Tibial artery (tissue), 4 donors: ENCODE measurements at regions not wholly inside any gene's neighbourhood (a gene's known extent, or its start where the extent isn't known, plus 50 kb on each side); places are given as distances from the start of the nearest gene placed in this dataset.

Experiments used
- DNase-seq, 2 donors: peaks; one replicate each; pipeline ENCODE4 v3.0.0-alpha.2; 2019
- H3K27ac ChIP-seq, 2 donors: fragments of 200-600 bp; sonication (generic) in 1 of 2; 1 replicate in 1 of 2; 2 replicates in 1 of 2; pipeline ENCODE4 v1.5.1; 2018 to 2019; ENCODE audit warnings: mild to moderate bottlenecking in 1 of 2
- H3K27me3 ChIP-seq, 2 donors: fragments of 200-600 bp; sonication (generic) in 1 of 2; one replicate each; pipeline versions ENCODE4 v1.5.1 to v1.6.0; 2016 to 2019
- H3K36me3 ChIP-seq, 3 donors: fragments of 200-600 bp; sonication (generic) in 2 of 3; one replicate each; pipeline ENCODE4 v1.5.1; 2016 to 2019; ENCODE audit warnings: mild to moderate bottlenecking in 2 of 3
- H3K4me1 ChIP-seq, 4 donors: fragments of 200-600 bp; sonication (generic) in 2 of 4; 1 replicate in 3 of 4; 2 replicates in 1 of 4; pipeline ENCODE4 v1.5.1; 2016 to 2019
- H3K4me3 ChIP-seq, 2 donors: fragments of 200-600 bp; sonication (generic) in 1 of 2; 1 replicate in 1 of 2; 2 replicates in 1 of 2; pipeline ENCODE4 v1.5.1; 2018 to 2019; ENCODE audit warnings: mild to moderate bottlenecking in 2 of 2
- H3K9me3 ChIP-seq, 3 donors: fragments of 200-600 bp; sonication (generic) in 1 of 3; one replicate each; pipeline ENCODE4 v1.5.1; 2016 to 2019
- CTCF ChIP-seq, 2 experiments: fragments of 200-600 bp in 1 of 2; fragments of 450-650 bp in 1 of 2; IDR thresholded peaks; one replicate each; pipeline ENCODE4 v1.5.1; 2017 to 2019; ENCODE audit warnings: antibody characterized with exemption in 2 of 2, mild to moderate bottlenecking in 1 of 2, moderate library complexity in 1 of 2
- intact Hi-C: fragments of 100-400 bp; cut with DNase I; formaldehyde crosslinking; loops from one replicate; pipeline ENCODE4 v1.15.0; 2023; ENCODE audit warnings: low total_unique reads

DNA sequence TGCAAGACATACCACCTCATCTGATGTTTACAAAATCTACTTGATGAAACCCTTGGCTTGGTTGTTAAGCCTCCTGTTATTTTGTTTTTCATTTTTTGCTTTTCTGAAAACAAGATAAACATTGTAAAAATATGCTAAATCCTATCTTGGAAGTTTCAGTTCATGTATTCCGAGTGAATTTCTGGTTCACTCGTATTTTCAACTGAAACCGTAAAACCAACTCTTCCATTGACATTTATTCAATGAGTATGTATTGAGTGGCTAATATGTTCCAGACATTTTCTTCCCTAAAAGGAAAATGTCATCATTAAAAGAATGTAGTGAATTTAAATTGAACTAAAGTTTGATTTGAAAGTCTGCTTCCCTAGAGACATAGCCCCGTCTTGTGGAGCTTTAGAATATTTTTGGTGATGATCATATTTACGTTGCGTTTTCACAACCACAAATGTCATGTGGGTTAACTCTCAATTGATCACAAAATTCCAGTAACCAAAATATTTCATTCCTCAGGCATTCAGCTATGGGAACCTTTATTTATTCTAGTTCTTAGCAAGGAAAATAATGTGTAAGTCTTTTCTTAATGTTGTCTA is 204.2 kb downstream of the MBD2 start:
- no peaks in the 10 kb centered on the region for H3K9me3 ChIP-seq
- intact Hi-C loops: no loop called here
- DNase-seq: no peak
- H3K27me3 ChIP-seq: no peaks in the 10 kb centered on the region
- H3K4me3 ChIP-seq: no peak overlapping the region
- H3K36me3 ChIP-seq: no peaks in the 10 kb centered on the region
- no peaks in the 10 kb centered on the region for H3K4me1 ChIP-seq
- no peak overlapping the region for H3K27ac ChIP-seq
- no peak for TF ChIP-seq CTCF (IDR thresholded peaks at IDR 0.05)

GRCh38 chr18:54019641-54020040 is 204.8 kb downstream of the MBD2 start:
- H3K27me3 ChIP-seq: no peaks in the 10 kb centered on the region
- no peaks in the 10 kb centered on the region for H3K9me3 ChIP-seq
- H3K27ac ChIP-seq: no peak overlapping the region
- DNase-seq: no peak
- intact Hi-C loops: no loop called here
- TF ChIP-seq CTCF (IDR thresholded peaks at IDR 0.05): no peak
- no peak overlapping the region for H3K4me3 ChIP-seq
- no peaks in the 10 kb centered on the region for H3K4me1 ChIP-seq
- H3K36me3 ChIP-seq: no peaks in the 10 kb centered on the region

DNA sequence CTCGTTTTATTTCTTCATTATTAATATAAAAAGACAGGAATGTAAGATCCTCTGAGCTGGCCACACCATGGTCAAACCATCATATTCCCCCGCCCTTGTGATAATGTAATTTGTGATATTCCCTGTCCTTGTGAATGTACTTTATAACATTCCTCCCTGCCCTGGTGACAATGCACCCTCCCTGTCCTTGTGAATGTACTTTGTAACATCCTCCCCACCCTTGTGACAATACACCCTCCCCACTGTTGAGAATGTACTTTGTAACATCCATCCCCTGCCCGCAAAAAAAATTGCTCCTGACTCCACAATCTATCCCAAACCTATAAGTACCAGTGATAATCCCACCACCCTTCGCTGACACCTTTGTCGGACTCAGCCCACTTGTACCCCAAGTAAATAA is 211.0 kb downstream of the MBD2 start:
- Histone ChIP-seq H3K9me3 (no peaks in the 10 kb centered on the region), H3K4me1 (no peaks in the 10 kb centered on the region), H3K36me3 (no peaks in the 10 kb centered on the region), H3K4me3 (no peak overlapping the region), H3K27me3 (no peaks in the 10 kb centered on the region), H3K27ac (no peak overlapping the region)
- intact Hi-C loops: no loop called here
- TF ChIP-seq CTCF (IDR thresholded peaks at IDR 0.05): no peak
- no peak for DNase-seq

GRCh38 chr18:54004828-54005227 is 219.6 kb downstream of the MBD2 start:
- Histone ChIP-seq H3K27ac (no peak overlapping the region), H3K27me3 (no peaks in the 10 kb centered on the region), H3K4me1 (no peaks in the 10 kb centered on the region), H3K4me3 (no peak overlapping the region), H3K36me3 (no peaks in the 10 kb centered on the region), H3K9me3 (no peaks in the 10 kb centered on the region)
- DNase-seq: no peak
- no peak for TF ChIP-seq CTCF (IDR thresholded peaks at IDR 0.05)
- intact Hi-C loops: no loop called here

GRCh38 chr18:54003195-54003594 is 221.3 kb downstream of the MBD2 start:
- H3K27me3 ChIP-seq: no peaks in the 10 kb centered on the region
- H3K36me3 ChIP-seq: no peaks in the 10 kb centered on the region
- no peaks in the 10 kb centered on the region for H3K9me3 ChIP-seq
- no peak overlapping the region for H3K4me3 ChIP-seq
- H3K4me1 ChIP-seq: no peaks in the 10 kb centered on the region
- no peak overlapping the region for H3K27ac ChIP-seq
- no peak for DNase-seq
- TF ChIP-seq CTCF (IDR thresholded peaks at IDR 0.05): no peak
- intact Hi-C loops: no loop called here

DNA sequence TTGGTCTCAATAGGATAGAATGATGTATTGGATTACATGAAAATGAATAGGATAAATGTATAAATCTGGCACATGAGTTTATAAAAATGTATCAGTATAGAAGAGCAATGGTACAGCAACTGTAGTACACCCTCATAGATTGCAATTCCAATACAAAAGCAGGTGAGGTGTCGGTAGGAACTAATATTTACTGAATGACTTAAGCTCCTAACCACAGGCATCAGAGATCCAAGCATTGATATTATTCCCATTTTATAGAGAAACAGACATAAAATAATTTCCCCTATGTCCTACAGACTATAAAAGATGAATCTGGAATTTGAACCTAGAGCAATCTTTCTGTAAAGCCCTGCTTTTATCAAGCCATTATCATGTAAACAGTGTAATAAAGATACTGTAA is 227.4 kb downstream of the MBD2 start:
- Histone ChIP-seq H3K9me3 (no peaks in the 10 kb centered on the region), H3K4me1 (no peaks in the 10 kb centered on the region), H3K4me3 (no peak overlapping the region), H3K27me3 (no peaks in the 10 kb centered on the region), H3K27ac (no peak overlapping the region), H3K36me3 (no peaks in the 10 kb centered on the region)
- intact Hi-C loops: no loop called here
- TF ChIP-seq CTCF (IDR thresholded peaks at IDR 0.05): no peak
- DNase-seq: no peak
